Suppressor macrophage treated with lipopolysaccharide for 4 hours (primary cell): ENCODE measurements at regions not wholly inside any gene's neighbourhood (a gene's known extent, or its start where the extent isn't known, plus 50 kb on each side); places are given as distances from the start of the nearest gene placed in this dataset.
A peak's percentile ranks its signal among the peaks of the same experiment; 100 is the strongest.

ENCODE experiments used
- DNase-seq: peaks from one replicate; pipeline ENCODE4 v3.0.0-alpha.2; 2020

DNA sequence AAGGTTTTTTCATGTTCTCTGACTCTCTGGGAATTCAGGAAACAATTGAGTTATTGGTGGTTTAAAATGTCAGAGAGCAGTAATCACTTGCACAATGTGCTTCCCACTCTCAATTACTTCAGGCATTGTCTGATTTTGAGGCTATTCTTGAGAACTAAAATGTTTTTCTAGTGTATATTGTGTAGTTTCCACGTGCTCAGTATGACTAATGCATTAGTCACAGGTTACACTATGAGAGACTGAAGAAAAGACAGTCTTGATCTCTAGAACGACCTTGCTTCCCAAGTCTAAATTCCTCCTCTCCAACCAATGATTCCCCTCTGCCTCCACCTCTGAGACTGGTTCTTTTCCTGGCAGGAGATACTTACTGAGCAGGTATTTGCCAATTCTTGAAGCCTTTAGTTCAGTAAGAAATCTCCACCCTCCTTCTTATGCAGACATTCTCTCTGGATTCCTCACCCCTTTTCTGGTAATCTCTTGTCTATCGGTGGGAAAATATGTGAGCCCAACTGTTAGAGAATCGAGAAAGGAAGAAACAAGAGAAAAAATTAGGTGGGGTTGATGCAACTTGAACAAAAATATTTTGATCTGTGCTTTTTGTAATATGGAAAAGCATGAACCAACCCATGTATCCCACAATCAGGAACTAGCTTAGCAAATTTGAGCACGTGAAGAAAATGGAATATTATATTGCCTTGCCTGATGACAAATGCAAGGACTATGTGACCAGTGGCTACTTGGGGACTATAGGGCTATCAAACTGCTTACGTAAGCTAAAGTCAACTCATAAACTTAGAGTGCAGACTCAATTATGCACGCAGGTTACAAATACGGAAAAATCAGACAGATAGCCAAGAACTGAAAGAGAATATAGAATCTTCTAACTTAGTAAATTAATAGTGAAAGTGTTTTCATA lies 61.1 kb upstream of the SLC22A16 start:
- DNase-seq, result peak; percentile 93

GRCh38 chr6:110534731-110535492 lies 58.5 kb upstream of the SLC22A16 start:
- DNase-seq, result peak; percentile 33

DNA sequence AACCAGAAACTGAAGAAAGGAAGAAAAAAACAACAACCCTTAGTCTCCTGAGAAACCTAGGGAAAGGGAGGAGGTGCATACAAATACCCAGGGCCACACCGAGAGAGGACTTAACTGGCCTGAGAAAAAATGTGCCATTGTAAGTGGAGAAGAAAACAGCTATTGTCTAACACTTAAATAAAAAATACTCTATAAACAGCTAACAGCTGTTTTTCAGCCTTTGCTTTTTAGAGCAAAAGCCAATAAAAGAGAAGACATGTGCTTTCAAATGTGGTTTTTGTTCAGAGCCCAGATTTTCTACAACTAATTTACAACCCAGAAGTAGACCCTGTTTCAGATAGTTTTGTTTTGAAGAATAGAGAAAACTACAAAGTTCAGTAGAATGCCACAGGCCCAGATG lies 56.0 kb upstream of the SLC22A16 start:
- no peak for DNase-seq

DNA sequence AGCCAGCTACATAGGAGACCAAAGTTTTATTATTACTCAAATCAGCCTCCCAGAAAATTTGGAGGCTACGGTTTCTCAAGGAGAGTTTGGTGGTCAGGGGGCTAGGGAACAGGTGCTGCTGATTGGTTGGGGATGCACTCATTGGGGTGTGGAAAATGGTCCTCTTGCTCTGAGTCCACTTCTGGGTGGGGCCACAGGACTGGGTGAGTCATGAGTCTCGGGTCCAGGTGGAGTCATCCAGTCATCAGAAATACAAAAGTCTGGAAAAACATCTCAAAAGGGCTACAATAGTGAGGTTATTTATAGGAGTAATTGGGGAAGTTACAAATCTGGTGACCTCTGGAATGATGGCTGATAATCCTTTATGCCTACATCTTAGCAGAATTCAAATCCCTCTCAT lies 54.3 kb upstream of the SLC22A16 start:
- no peak for DNase-seq

DNA sequence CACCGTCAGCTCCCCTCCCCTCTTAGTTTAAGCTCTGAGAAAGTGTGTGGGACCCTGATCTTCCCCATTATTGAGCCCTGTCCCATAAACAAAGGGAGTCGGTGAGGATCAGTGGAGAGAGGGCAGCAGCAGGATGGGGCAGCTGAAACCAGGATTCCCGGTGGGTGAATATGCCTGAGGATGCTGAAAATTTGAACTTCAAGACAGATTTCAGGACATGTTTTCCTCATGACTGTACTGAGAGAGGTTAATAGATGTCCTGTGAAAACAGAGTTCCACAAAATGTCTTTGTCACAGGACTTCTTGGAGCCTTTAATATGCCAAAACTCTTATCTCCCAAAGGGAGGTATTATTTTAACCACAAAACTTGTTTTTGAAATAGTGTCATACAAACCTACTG lies 53.5 kb upstream of the SLC22A16 start:
- DNase-seq, result no peak

- DNase-seq, result peak; percentile 47
Measured at GRCh38 chr6:110529355-110529754, 52.9 kb upstream of the SLC22A16 start.

- no peak for DNase-seq
Measured at GRCh38 chr6:110528930-110529325, 52.5 kb upstream of the SLC22A16 start.

DNA sequence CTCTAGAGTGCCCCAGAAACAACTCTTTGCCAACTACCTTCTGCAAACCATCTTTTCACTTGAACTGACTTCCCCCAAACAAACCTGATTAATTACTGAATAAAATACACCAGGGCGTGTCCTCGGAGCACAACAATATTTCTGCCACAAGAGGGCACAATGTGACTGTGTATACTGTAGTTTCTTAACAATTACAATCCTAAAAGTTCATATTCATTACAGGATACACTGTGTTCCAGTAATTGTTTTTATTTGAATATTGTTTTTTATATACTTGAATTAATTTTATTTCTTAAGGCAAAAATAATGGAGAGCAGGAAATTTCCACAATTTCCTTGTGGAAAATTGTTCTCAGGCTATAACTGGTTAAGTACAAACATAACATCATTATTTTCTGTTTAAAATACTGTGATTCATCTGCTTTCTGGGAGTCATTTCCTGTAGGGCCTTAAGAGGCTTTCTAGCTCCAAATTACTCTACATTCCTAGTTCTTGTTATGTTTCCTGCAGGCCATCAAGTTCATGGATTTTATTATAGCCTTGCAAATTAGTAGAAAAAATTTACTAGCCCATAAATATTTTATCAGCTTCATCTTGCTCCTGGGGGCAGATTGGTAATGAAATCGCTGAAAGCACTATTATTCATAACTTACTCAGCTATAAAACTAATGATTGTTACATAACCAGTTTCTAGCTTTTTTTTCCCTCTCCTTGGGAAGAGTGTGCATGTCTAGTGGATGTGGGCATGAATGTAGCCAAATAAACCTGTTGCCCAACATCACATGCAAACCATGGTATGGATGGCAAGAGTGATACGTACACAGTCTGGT lies 51.9 kb upstream of the SLC22A16 start:
- peak; percentile 81 for DNase-seq

DNA sequence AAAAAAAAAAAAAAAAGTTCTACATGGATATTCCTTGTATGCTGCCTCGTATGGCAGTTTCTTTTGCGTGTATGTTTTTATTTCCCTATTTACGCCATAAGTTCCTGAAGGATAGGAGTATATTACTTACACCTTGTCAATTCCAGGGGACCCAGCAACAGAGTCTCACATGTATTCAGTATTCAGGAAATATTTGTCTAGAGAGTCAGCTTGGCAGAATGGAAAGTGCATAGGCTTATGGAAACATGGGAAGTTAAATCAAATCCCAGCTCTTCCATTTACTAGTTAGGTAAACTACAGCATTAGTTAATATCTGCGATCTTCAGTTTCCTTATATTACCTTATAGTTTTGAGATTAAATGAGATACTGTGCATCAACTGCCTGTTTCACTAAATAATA lies 51.1 kb upstream of the SLC22A16 start:
- DNase-seq, result no peak

DNA sequence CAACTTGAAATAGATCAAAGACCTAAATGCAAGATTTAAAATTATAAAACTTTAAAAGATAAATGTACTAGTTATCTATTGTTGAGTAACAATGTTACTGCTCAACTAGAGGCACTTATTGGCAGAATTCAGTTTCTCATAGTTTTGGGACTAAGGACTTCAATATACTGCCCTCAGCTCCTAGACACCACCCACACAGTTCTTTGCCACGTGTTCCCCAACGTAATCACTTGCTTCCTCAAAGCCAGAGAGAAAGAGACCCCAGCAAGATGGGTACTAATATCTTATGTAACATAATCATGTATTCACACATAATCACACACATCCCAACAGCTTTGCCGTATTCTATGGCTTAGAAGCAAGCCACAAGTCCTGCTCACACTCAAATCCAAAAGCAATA lies 50.3 kb upstream of the SLC22A16 start:
- DNase-seq, result peak; percentile 51
